Caco-2 (cell line): ENCODE measurements at regions not wholly inside any gene's neighbourhood (a gene's known extent, or its start where the extent isn't known, plus 50 kb on each side); places are given as distances from the start of the nearest gene placed in this dataset.

Experiments used
- BruUV-seq: library from RNA; stranded (reverse); fragments of 400-500 nt; replicated peaks from 2 replicates; lab custom pipeline; 2021; lab: Mats Ljungman, UMichigan
- CTCF ChIA-PET: fragments of 300-600 bp; sonication (Branson Sonifier 250); formaldehyde crosslinking; loops from one replicate; lab custom pipeline; 2022; ENCODE audit warnings: antibody characterized with exemption; lab: Charles Lee
- POLR2A ChIA-PET: fragments of 300-600 bp; sonication (Branson Sonifier 250); formaldehyde crosslinking; loops from one replicate; lab custom pipeline; 2022; ENCODE audit warnings: antibody characterized with exemption; lab: Charles Lee
- DNase-seq, 2 experiments: peaks; one replicate each; pipeline versions ENCODE4 v3.0.0 to v3.0.0-alpha.2; 2020 to 2022
- H3K27me3 ChIP-seq: replicated peaks from 2 replicates; pipeline ENCODE4 v1.6.0; 2011; ENCODE audit warnings: low read length; ENCODE audit not compliant: control insufficient read depth, insufficient read depth
- H3K36me3 ChIP-seq: 2 replicates; pipeline ENCODE4 v1.5.1; 2011; ENCODE audit warnings: low read length; ENCODE audit not compliant: control insufficient read depth, insufficient read depth
- H3K4me1 ChIP-seq: fragments of 250-450 bp; sonication (Bioruptor Pico); 2 replicates; pipeline ENCODE4 v1.5.1; 2020; ENCODE audit warnings: mild to moderate bottlenecking
- H3K4me3 ChIP-seq: 2 replicates; pipeline ENCODE4 v1.5.1; 2011; ENCODE audit warnings: low read depth, mild to moderate bottlenecking, control low read depth, low read length
- H3K9me3 ChIP-seq: fragments of 250-450 bp; sonication (Bioruptor Pico); 2 replicates; pipeline ENCODE4 v1.5.1; 2020; ENCODE audit warnings: mild to moderate bottlenecking, moderate library complexity
- H3K27ac Mint-ChIP-seq: one replicate; pipeline ENCODE4 v1.8.0; 2022; ENCODE audit warnings: mixed read lengths; ENCODE audit not compliant: unreplicated experiment
- H3K27me3 Mint-ChIP-seq: one replicate; pipeline ENCODE4 v1.8.0; 2022; ENCODE audit warnings: mixed read lengths; ENCODE audit not compliant: insufficient read depth, unreplicated experiment
- H3K36me3 Mint-ChIP-seq: one replicate; pipeline ENCODE4 v1.8.0; 2022; ENCODE audit warnings: mild to moderate bottlenecking, mixed read lengths; ENCODE audit not compliant: insufficient read depth, unreplicated experiment
- H3K4me1 Mint-ChIP-seq: one replicate; pipeline ENCODE4 v1.8.0; 2022; ENCODE audit warnings: low read depth, mixed read lengths; ENCODE audit not compliant: unreplicated experiment
- H3K4me3 Mint-ChIP-seq: one replicate; pipeline ENCODE4 v1.8.0; 2022; ENCODE audit warnings: mild to moderate bottlenecking, moderate library complexity, mixed read lengths; ENCODE audit not compliant: unreplicated experiment
- H3K9me3 Mint-ChIP-seq: one replicate; pipeline ENCODE4 v1.8.0; 2022; ENCODE audit warnings: mixed read lengths; ENCODE audit not compliant: unreplicated experiment
- intact Hi-C: fragments of 100-400 bp; cut with micrococcal nuclease; formaldehyde crosslinking; loops from one replicate; pipeline ENCODE4 v1.10.0; 2022; ENCODE audit not compliant: unreplicated experiment
- TF ChIP-seq, protein P1 (sequence below), 2 experiments: fragments of 200-600 bp in 1 of 2; IDR thresholded peaks; 1 replicate in 1 of 2; 2 replicates in 1 of 2; pipeline versions ENCODE4 v1.5.1 to v1.8.0; 2011 to 2022; ENCODE audit warnings: antibody characterized with exemption in 1 of 2, control low read depth in 1 of 2, inconsistent platforms in 1 of 2, low read depth in 1 of 2, low read length in 1 of 2, mild to moderate bottlenecking in 1 of 2, moderate library complexity in 1 of 2; ENCODE audit not compliant: insufficient read depth in 1 of 2, severe bottlenecking in 1 of 2, unreplicated experiment in 1 of 2

DNA sequence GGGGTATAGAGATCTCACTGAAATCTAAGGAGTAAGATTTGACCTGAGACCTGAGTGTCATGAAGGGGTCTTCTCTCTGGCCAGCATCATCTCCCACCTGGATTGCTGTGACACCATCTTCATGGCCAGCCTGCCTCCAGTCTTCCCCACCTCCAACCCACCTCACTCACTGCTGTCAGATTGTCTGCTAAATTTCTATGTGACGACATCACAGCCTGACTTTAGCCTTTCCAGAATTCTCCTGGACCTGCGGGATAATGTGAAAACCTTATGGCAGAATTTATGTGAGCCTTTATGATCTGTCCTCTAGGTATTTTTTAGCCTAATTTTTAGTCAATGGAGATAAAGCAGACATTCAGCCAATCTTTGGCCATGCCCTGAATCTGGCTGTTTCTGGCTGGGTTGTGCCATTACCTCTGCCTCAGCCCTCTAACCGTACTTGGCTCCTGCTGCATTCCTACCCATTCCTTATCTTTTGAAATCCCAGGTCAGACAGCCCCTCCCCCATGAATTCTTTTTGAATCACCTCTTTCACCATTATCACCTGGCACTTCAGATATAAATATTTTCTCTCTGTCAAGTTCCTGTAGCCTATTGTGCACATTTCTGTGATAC is 66.4 kb upstream of the MMADHC start:
- intact Hi-C loops: loop anchor here (5.0 kb wide), 1 partner anchor 42 kb away; no protein-coding TSS in a partner anchor
- Histone ChIP-seq H3K36me3 (no peaks in the 10 kb centered on the region), H3K4me3 (no peak overlapping the region), H3K27me3 (no peaks in the 10 kb centered on the region), H3K4me1 (peaks cover 38% of the 10 kb centered on the region), H3K9me3 (peaks cover 13% of the 10 kb centered on the region; the same call in 1 of the 2 replicates)
- Mint-ChIP-seq H3K4me3 (no peak overlapping the region), H3K36me3 (no peaks in the 10 kb centered on the region), H3K27ac (peak overlapping the region; percentile 16), H3K9me3 (no peaks in the 10 kb centered on the region), H3K4me1 (peaks cover 37% of the 10 kb centered on the region), H3K27me3 (no peaks in the 10 kb centered on the region)
- TF ChIP-seq, protein P1, sequence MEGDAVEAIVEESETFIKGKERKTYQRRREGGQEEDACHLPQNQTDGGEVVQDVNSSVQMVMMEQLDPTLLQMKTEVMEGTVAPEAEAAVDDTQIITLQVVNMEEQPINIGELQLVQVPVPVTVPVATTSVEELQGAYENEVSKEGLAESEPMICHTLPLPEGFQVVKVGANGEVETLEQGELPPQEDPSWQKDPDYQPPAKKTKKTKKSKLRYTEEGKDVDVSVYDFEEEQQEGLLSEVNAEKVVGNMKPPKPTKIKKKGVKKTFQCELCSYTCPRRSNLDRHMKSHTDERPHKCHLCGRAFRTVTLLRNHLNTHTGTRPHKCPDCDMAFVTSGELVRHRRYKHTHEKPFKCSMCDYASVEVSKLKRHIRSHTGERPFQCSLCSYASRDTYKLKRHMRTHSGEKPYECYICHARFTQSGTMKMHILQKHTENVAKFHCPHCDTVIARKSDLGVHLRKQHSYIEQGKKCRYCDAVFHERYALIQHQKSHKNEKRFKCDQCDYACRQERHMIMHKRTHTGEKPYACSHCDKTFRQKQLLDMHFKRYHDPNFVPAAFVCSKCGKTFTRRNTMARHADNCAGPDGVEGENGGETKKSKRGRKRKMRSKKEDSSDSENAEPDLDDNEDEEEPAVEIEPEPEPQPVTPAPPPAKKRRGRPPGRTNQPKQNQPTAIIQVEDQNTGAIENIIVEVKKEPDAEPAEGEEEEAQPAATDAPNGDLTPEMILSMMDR (IDR thresholded peaks at IDR 0.05; ENCODE audit: insufficient read depth in 1 of 2, low read depth in 1 of 2, low read length in 1 of 2, severe bottlenecking in 1 of 2, unreplicated experiment in 1 of 2): no peak
- ChIA-PET CTCF (no interaction called here), POLR2A (no interaction called here)
- BruUV-seq: no TSS peak
- peak; percentile 40 to 52 for DNase-seq

DNA sequence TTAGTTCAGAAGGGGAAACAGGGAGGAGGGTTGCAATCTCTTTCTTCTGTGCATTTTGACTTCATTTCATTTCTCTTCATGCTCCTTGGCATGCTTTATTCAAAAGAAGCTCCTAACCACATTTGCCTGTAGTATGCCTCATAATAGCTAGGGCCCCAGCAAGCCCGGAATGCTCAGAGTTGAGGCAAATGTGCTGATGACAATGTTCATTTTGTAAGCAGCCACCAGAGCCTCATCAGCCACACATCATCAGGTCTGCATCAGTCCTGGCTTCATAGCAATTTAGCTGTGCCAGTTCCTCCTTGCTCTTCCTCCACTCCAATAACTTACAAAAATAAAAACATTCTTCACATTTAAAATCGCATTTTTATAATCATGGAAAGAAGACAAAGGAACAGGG is 65.4 kb upstream of the MMADHC start:
- peaks cover 48% of the 10 kb centered on the region for H3K4me1 ChIP-seq
- H3K4me3 ChIP-seq: no peak overlapping the region
- intact Hi-C loops: loop anchor here (5.0 kb wide), 1 partner anchor 41 kb away; no protein-coding TSS in a partner anchor
- Mint-ChIP-seq H3K27ac (no peak overlapping the region), H3K4me3 (no peak overlapping the region), H3K36me3 (no peaks in the 10 kb centered on the region), H3K4me1 (peaks cover 47% of the 10 kb centered on the region), H3K9me3 (no peaks in the 10 kb centered on the region), H3K27me3 (no peaks in the 10 kb centered on the region)
- DNase-seq: no peak
- ChIA-PET CTCF (interaction anchor here (0.8 kb wide), 1 partner anchor 115 kb away, joined by 3 read pairs; no protein-coding TSS in a partner anchor), POLR2A (no interaction called here)
- H3K36me3 ChIP-seq: no peaks in the 10 kb centered on the region
- H3K9me3 ChIP-seq: peaks cover 13% of the 10 kb centered on the region; the same call in 1 of the 2 replicates
- no TSS peak for BruUV-seq
- H3K27me3 ChIP-seq: no peaks in the 10 kb centered on the region
- TF ChIP-seq, protein P1 (IDR thresholded peaks at IDR 0.05; ENCODE audit: insufficient read depth in 1 of 2, low read depth in 1 of 2, low read length in 1 of 2, severe bottlenecking in 1 of 2, unreplicated experiment in 1 of 2): no peak

DNA sequence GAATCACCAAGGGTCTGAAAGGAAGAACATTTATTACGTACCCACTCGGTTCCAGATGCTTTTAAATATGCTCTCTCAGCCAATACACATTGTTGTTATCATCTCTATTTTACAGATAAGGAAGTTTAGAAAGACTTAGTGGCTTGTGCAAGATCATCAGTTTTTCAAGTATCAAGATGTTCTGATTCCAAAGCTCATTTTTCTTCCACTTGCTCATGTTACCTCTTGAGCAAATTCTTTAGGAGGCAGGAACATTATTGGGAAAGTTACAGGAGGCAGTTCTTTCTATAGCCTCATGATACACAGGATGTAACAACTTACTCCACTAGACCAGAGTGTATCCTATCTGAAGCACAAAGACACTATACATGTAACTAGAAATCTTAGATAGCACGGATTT is 65.0 kb upstream of the MMADHC start:
- no peak overlapping the region for H3K4me3 Mint-ChIP-seq
- no peaks in the 10 kb centered on the region for H3K9me3 Mint-ChIP-seq
- peaks cover 50% of the 10 kb centered on the region for H3K4me1 ChIP-seq
- no peaks in the 10 kb centered on the region for H3K27me3 Mint-ChIP-seq
- H3K36me3 Mint-ChIP-seq: no peaks in the 10 kb centered on the region
- no peaks in the 10 kb centered on the region for H3K36me3 ChIP-seq
- POLR2A ChIA-PET: no interaction called here
- CTCF ChIA-PET: interaction anchor here (0.8 kb wide), 1 partner anchor 115 kb away, joined by 3 read pairs; no protein-coding TSS in a partner anchor
- DNase-seq: no peak
- H3K9me3 ChIP-seq: peaks cover 13% of the 10 kb centered on the region; the same call in 1 of the 2 replicates
- TF ChIP-seq, protein P1 (IDR thresholded peaks at IDR 0.05; ENCODE audit: insufficient read depth in 1 of 2, low read depth in 1 of 2, low read length in 1 of 2, severe bottlenecking in 1 of 2, unreplicated experiment in 1 of 2): no peak
- H3K4me1 Mint-ChIP-seq: peaks cover 48% of the 10 kb centered on the region
- intact Hi-C loops: loop anchor here (5.0 kb wide), 1 partner anchor 40 kb away; no protein-coding TSS in a partner anchor
- no TSS peak for BruUV-seq
- no peaks in the 10 kb centered on the region for H3K27me3 ChIP-seq
- no peak overlapping the region for H3K4me3 ChIP-seq
- H3K27ac Mint-ChIP-seq: no peak overlapping the region
